HG02588 (cell line): ENCODE measurements at regions not wholly inside any gene's neighbourhood (a gene's known extent, or its start where the extent isn't known, plus 50 kb on each side); places are given as distances from the start of the nearest gene placed in this dataset.

Experiments used
- ATAC-seq: cut with Tn5 transposase; IDR thresholded peaks from one replicate; pipeline ENCODE4 v1.9.1; 2021; ENCODE audit warnings: mild to moderate bottlenecking, moderate library complexity; ENCODE audit not compliant: unreplicated experiment

- no peak for ATAC-seq
Observed at GRCh38 chr10:58885146-58885545, 291.3 kb upstream of the PHYHIPL start.

- no peak for ATAC-seq
Observed at GRCh38 chr10:58885686-58886345, 290.6 kb upstream of the PHYHIPL start.

GRCh38 chr10:58886406-58886805 lies 290.0 kb upstream of the PHYHIPL start:
- no peak for ATAC-seq

GRCh38 chr10:58887474-58887873 lies 289.0 kb upstream of the PHYHIPL start:
- no peak for ATAC-seq

- ATAC-seq = no peak
Observed at GRCh38 chr10:58888957-58889356, 287.5 kb upstream of the PHYHIPL start.

- no peak for ATAC-seq
Observed at GRCh38 chr10:58892031-58892531, 284.4 kb upstream of the PHYHIPL start.

- no peak for ATAC-seq
Observed at GRCh38 chr10:58894929-58895328, 281.5 kb upstream of the PHYHIPL start.

- ATAC-seq = no peak
Observed at GRCh38 chr10:58896229-58896628, 280.2 kb upstream of the PHYHIPL start.

GRCh38 chr10:58897236-58897635 lies 279.2 kb upstream of the PHYHIPL start:
- ATAC-seq = no peak

- no peak for ATAC-seq
Observed at GRCh38 chr10:58897708-58898107, 278.7 kb upstream of the PHYHIPL start.

GRCh38 chr10:58898854-58899573 lies 277.4 kb upstream of the PHYHIPL start:
- no peak for ATAC-seq

GRCh38 chr10:58901092-58901646 lies 275.3 kb upstream of the PHYHIPL start:
- no peak for ATAC-seq

GRCh38 chr10:58903071-58903470 lies 273.4 kb upstream of the PHYHIPL start:
- no peak for ATAC-seq

GRCh38 chr10:58909881-58910280 lies 266.6 kb upstream of the PHYHIPL start:
- no peak for ATAC-seq

GRCh38 chr10:58913717-58914116 lies 262.7 kb upstream of the PHYHIPL start:
- no peak for ATAC-seq

- no peak for ATAC-seq
Observed at GRCh38 chr10:58918887-58919286, 257.6 kb upstream of the PHYHIPL start.

- ATAC-seq = no peak
Observed at GRCh38 chr10:58919927-58920654, 256.4 kb upstream of the PHYHIPL start.

- no peak for ATAC-seq
Observed at GRCh38 chr10:58920655-58921003, 255.8 kb upstream of the PHYHIPL start.

- no peak for ATAC-seq
Observed at GRCh38 chr10:58921421-58921855, 255.0 kb upstream of the PHYHIPL start.

GRCh38 chr10:58925381-58925780 lies 251.1 kb upstream of the PHYHIPL start:
- no peak for ATAC-seq

GRCh38 chr10:58930500-58930899 lies 245.9 kb upstream of the PHYHIPL start:
- ATAC-seq = no peak
